Sigmoid colon (tissue), 6 donors: ENCODE measurements at regions not wholly inside any gene's neighbourhood (a gene's known extent, or its start where the extent isn't known, plus 50 kb on each side); places are given as distances from the start of the nearest gene placed in this dataset.
"Not testable (repeated sequence)": the region's sequence is repeated elsewhere in the genome, so short reads cannot be mapped to it uniquely, and the experiment has no call there.

Experiments used
- DNase-seq: peaks from one replicate; pipeline ENCODE4 v3.0.0-alpha.2; 2019
- H3K27ac ChIP-seq, 4 donors: fragments of 200-600 bp; sonication (generic); one replicate each; pipeline ENCODE4 v1.5.1; 2016 to 2019; ENCODE audit warnings: mild to moderate bottlenecking in 1 of 4
- H3K27me3 ChIP-seq, 3 donors: fragments of 200-600 bp; sonication (generic); one replicate each; pipeline ENCODE4 v1.5.1; 2019; ENCODE audit warnings: mild to moderate bottlenecking in 1 of 3
- H3K36me3 ChIP-seq, 4 donors: fragments of 200-600 bp; sonication (generic); one replicate each; pipeline ENCODE4 v1.5.1; 2016 to 2019
- H3K4me1 ChIP-seq, 4 donors: fragments of 200-600 bp; sonication (generic); one replicate each; pipeline ENCODE4 v1.5.1; 2017 to 2019
- H3K4me3 ChIP-seq, 4 donors: fragments of 200-600 bp; sonication (generic); one replicate each; pipeline ENCODE4 v1.5.1; 2017 to 2019; ENCODE audit warnings: mild to moderate bottlenecking in 2 of 4, moderate library complexity in 1 of 4
- H3K9me3 ChIP-seq, 4 donors: fragments of 200-600 bp in 3 of 4; sonication (generic) in 3 of 4; one replicate each; pipeline versions ENCODE4 v1.5.1 to v1.6.1; 2013 to 2019
- EP300 ChIP-seq, 4 donors: sonication (generic); formaldehyde crosslinking; IDR thresholded peaks; one replicate each; pipeline ENCODE4 v1.6.1; 2017; ENCODE audit warnings: antibody characterized with exemption in 4 of 4
- POLR2A ChIP-seq, 2 donors: fragments of 450-650 bp; IDR thresholded peaks; one replicate each; pipeline ENCODE4 v1.6.1; 2016; ENCODE audit warnings: antibody characterized with exemption in 2 of 2, mild to moderate bottlenecking in 2 of 2, moderate library complexity in 2 of 2
- POLR2AphosphoS5 ChIP-seq, 4 donors: sonication (generic); formaldehyde crosslinking; IDR thresholded peaks; one replicate each; pipeline ENCODE4 v1.6.1; 2017; ENCODE audit warnings: antibody characterized with exemption in 4 of 4
- WGBS, 2 donors: extraction: QIAGEN DNeasy Blood & Tissue Kit; methylation state at CpG; one replicate each; pipeline ENCODE4 v1.1.7; 2013; 5-methylcytosine and 5-hydroxymethylcytosine counted together
- intact Hi-C: fragments of 100-400 bp; cut with DNase I; formaldehyde crosslinking; loops from one replicate; pipeline ENCODE4 v1.15.1; 2023
- TF ChIP-seq, protein P1 (sequence below), 4 experiments: fragments of 450-650 bp in 3 of 4; fragments of 200-600 bp in 1 of 4; IDR thresholded peaks; one replicate each; pipeline ENCODE4 v1.5.1; 2016 to 2019; ENCODE audit warnings: antibody characterized with exemption in 4 of 4, mild to moderate bottlenecking in 3 of 4, moderate library complexity in 2 of 4
- donor health status: healthy with polysubstance abuse.
- donor health status: healthy.

DNA sequence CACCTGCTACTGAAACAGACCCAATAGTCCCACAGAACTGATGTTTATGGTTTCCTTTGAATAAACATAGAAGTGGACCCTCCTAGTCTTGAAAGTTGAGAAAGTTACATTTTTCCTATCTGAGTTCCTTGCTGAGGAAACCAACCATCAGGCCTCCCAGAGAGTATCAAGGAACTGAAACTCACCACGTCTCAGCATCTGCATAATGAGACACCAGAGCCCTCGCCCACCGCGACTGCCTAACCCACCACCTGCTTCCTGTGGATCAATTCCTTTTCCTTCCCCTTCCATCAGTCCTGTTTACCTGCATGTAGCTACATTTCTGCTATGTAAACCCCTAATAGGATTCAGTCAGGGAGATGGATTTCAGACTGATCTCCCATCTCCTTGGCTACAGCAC is 443.2 kb upstream of the TMEM132C start:
- no peaks in the 10 kb centered on the region for H3K36me3 ChIP-seq
- H3K9me3 ChIP-seq = peaks cover 0 to 2% (median 0%) of the 10 kb centered on the region in 4 donors
- 39 to 85% methylated on average over 4 of the region's 4 CpGs for WGBS, 2 donors
- intact Hi-C loops = no loop called here
- TF ChIP-seq EP300 (IDR thresholded peaks at IDR 0.05) (no peak), POLR2AphosphoS5 (IDR thresholded peaks at IDR 0.05) (no peak), POLR2A (IDR thresholded peaks at IDR 0.05) (no peak)
- TF ChIP-seq, protein P1, sequence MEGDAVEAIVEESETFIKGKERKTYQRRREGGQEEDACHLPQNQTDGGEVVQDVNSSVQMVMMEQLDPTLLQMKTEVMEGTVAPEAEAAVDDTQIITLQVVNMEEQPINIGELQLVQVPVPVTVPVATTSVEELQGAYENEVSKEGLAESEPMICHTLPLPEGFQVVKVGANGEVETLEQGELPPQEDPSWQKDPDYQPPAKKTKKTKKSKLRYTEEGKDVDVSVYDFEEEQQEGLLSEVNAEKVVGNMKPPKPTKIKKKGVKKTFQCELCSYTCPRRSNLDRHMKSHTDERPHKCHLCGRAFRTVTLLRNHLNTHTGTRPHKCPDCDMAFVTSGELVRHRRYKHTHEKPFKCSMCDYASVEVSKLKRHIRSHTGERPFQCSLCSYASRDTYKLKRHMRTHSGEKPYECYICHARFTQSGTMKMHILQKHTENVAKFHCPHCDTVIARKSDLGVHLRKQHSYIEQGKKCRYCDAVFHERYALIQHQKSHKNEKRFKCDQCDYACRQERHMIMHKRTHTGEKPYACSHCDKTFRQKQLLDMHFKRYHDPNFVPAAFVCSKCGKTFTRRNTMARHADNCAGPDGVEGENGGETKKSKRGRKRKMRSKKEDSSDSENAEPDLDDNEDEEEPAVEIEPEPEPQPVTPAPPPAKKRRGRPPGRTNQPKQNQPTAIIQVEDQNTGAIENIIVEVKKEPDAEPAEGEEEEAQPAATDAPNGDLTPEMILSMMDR (IDR thresholded peaks at IDR 0.05) = no peak
- no peak for DNase-seq
- no peaks in the 10 kb centered on the region for H3K27me3 ChIP-seq
- peak overlapping the region in 1 of 4 donors; percentile 35 for H3K27ac ChIP-seq
- H3K4me1 ChIP-seq = peaks cover 0 to 16% (median 8%) of the 10 kb centered on the region in 4 donors
- H3K4me3 ChIP-seq = no peak overlapping the region

DNA sequence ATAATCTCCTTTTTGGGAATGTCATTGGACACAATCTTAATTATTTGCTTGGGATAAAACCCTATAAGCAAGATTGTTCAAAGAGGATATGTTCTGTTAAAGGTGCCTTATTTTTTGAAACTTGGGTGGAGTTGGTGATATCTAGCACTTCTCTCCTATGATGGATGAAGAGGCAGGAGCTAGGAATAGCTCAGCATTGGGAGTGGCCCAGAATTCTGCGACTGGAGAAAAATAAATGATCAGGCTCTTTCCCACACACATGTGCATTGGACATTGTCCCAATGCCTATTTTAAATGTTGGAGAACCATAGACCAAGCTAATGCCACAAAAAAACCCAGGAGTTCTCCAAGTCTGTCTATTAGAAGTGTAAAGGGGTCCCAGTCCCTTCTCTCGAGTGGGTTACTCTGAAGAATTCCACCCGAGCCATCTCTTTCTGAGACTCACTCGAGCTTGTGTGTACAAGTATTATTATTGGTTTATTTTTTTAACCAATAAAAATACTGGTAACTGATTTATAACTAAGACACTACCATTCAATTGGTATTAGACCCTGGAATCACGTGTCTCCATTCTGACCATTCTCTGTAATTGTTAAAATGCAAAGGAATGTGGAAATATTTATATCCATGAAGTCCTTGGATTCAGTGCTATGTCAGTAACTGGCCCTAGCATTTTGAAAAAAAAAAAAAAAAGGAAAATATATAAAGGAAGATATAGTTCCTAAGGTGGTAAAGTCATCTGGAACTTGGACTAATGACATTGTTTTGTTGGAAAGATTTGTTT is 437.5 kb upstream of the TMEM132C start:
- Histone ChIP-seq H3K4me1 (peaks cover 0 to 12% (median 4%) of the 10 kb centered on the region in 4 donors), H3K27me3 (no peaks in the 10 kb centered on the region), H3K4me3 (no peak overlapping the region), H3K27ac (no peak overlapping the region), H3K9me3 (peaks cover 0 to 2% (median 0%) of the 10 kb centered on the region in 4 donors), H3K36me3 (no peaks in the 10 kb centered on the region)
- TF ChIP-seq POLR2A (IDR thresholded peaks at IDR 0.05) = no peak
- intact Hi-C loops = no loop called here
- 39 to 64% methylated on average over 5 of the region's 5 CpGs for WGBS, 2 donors
- no peak for DNase-seq

DNA sequence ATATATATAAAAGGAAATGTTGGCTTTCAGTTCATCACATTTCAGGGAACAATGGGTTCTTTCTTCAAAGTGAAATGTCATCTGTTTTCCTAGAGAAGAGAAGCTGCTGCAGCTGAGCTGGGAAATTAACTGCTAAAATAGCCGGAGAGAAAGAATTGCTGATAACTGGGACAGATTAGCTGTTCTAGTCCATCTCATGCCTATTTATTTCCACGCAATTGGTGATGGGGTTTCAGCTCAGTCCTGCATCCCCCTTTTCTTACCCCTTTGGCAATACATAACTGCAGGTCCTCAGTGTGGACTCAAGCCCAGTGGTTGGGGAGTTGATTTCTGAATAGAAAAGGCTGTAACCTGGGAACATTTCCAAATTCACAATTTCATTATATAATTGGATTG is 436.9 kb upstream of the TMEM132C start:
- DNase-seq = no peak
- Histone ChIP-seq H3K4me3 (no peak overlapping the region), H3K27me3 (no peaks in the 10 kb centered on the region), H3K36me3 (no peaks in the 10 kb centered on the region), H3K27ac (no peak overlapping the region), H3K4me1 (peaks cover 0 to 12% (median 4%) of the 10 kb centered on the region in 4 donors), H3K9me3 (peaks cover 0 to 2% (median 0%) of the 10 kb centered on the region in 4 donors)
- intact Hi-C loops = no loop called here
- 28 to 33% methylated on average over 2 of the region's 2 CpGs for WGBS, 2 donors
- no peak for TF ChIP-seq POLR2A (IDR thresholded peaks at IDR 0.05)
- TF ChIP-seq POLR2AphosphoS5 (IDR thresholded peaks at IDR 0.05) = no peak
- TF ChIP-seq, protein P1 (IDR thresholded peaks at IDR 0.05) = no peak
- TF ChIP-seq EP300 (IDR thresholded peaks at IDR 0.05) = no peak

DNA sequence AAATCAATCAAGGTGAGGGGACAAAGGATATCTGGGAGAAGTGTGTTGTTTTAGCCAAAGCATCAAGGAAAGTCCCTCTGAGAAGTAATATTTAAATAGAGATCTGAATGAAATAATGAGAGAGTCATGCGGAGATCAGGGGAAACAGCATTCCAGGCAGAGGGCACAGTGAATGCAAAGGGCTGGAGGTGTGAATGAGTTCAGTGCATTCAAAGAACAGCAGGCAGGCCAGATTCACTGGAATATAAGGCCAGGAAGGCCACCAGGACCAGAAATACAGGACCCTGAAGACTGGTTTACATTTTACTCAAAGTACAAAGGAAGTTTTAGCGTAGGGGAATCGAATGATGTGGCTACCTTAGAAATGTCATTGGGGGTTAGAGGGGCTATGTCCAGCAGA is 436.2 kb upstream of the TMEM132C start:
- Histone ChIP-seq H3K9me3 (peaks cover 0 to 2% (median 0%) of the 10 kb centered on the region in 4 donors), H3K27ac (no peak overlapping the region), H3K4me1 (peaks cover 0 to 12% (median 4%) of the 10 kb centered on the region in 4 donors), H3K4me3 (no peak overlapping the region), H3K36me3 (no peaks in the 10 kb centered on the region), H3K27me3 (no peaks in the 10 kb centered on the region)
- DNase-seq = no peak
- 89 to 94% methylated on average over 3 of the region's 3 CpGs for WGBS, 2 donors
- TF ChIP-seq POLR2AphosphoS5 (IDR thresholded peaks at IDR 0.05) = no peak
- TF ChIP-seq EP300 (IDR thresholded peaks at IDR 0.05) = no peak
- TF ChIP-seq, protein P1 (IDR thresholded peaks at IDR 0.05) = no peak
- no peak for TF ChIP-seq POLR2A (IDR thresholded peaks at IDR 0.05)
- intact Hi-C loops = no loop called here

DNA sequence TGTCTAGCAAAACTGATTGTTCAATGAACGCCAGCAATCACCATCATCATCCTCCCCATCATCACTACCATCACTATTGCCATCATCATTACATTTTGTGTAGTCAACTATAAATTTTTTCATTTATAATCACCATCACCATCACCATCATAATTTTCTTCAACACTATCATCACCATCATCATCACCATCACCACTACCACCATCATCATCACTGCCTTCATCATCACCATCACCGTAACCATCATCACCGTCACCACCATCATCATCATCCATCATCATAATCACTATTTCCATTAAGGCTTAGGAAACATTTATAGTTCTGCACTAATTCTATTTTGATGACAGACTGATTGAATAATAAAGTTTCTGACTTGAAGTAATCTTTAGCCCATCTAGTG is 434.8 kb upstream of the TMEM132C start:
- TF ChIP-seq EP300 (IDR thresholded peaks at IDR 0.05) (no peak), POLR2AphosphoS5 (IDR thresholded peaks at IDR 0.05) (no peak), POLR2A (IDR thresholded peaks at IDR 0.05) (no peak)
- TF ChIP-seq, protein P1 (IDR thresholded peaks at IDR 0.05) = no peak
- Histone ChIP-seq H3K27me3 (no peaks in the 10 kb centered on the region), H3K36me3 (no peaks in the 10 kb centered on the region), H3K4me1 (peaks cover 0 to 12% (median 4%) of the 10 kb centered on the region in 4 donors), H3K27ac (no peak overlapping the region), H3K9me3 (no peaks in the 10 kb centered on the region), H3K4me3 (no peak overlapping the region)
- DNase-seq = no peak
- WGBS, 2 donors = 95 to 97% methylated on average over 3 of the region's 3 CpGs
- intact Hi-C loops = no loop called here

DNA sequence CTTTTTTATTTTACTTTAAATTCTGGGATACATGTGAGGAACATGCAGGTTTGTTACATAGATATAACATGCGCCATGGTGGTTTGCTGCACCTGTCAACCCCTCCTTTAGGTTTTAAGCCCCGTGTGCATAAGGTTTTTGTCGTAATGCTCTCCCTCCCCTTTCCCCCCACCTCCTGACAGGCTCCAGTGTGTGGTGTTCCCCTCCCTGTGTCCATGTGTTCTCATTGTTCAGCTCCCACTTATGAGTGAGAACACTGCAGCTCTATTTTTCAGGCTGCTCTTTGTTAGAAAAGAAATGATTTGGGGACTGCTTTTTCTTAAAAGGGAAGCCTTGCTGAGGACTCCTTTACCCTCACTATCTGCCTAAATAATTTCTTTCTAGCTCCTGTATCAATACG is 430.2 kb upstream of the TMEM132C start:
- H3K27me3 ChIP-seq, H3K4me1 ChIP-seq, H3K36me3 ChIP-seq, intact Hi-C loops, H3K9me3 ChIP-seq, DNase-seq, H3K27ac ChIP-seq, H3K4me3 ChIP-seq: not testable (repeated sequence)
- WGBS, 2 donors = 66 to 81% methylated on average over 4 of the region's 4 CpGs
